ENCODE measurements at regions not wholly inside any gene's neighbourhood (a gene's known extent, or its start where the extent isn't known, plus 50 kb on each side); places are given as distances from the start of the nearest gene placed in this dataset.

- DNase-seq, result no peak
Measured at GRCh38 chr13:50670847-50671496, 172.5 kb downstream of the DLEU7 start.

GRCh38 chr13:50671497-50671850, 172.0 kb downstream of the DLEU7 start:
- DNase-seq, result no peak

- DNase-seq, result no peak
Measured at GRCh38 chr13:50672025-50672424, 171.5 kb downstream of the DLEU7 start.

- no peak for DNase-seq
Measured at GRCh38 chr13:50675651-50676050, 167.8 kb downstream of the DLEU7 start.

GRCh38 chr13:50676602-50677001, 166.9 kb downstream of the DLEU7 start:
- DNase-seq, result no peak

DNA sequence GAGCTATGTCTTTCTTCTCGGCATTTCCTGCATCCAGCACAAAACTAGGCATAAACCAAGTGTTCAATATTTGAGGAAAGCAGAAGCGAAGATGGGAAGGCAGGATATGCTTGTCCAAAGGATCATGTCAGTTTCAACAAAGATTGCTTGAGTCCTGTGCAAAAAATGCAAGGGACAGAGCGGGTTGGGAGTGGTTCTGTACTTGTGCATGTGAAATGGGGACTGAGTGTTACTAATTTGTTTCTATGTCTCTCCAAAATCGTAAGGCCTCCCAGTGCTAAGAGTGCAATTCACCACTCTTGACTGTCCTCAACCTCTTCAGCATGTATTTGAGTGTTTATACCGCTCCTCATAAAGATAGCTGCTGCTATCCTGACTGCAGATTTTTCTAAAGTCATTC, 166.2 kb downstream of the DLEU7 start:
- DNase-seq, result no peak

- DNase-seq, result no peak
Measured at GRCh38 chr13:50677687-50678463, 165.6 kb downstream of the DLEU7 start.

GRCh38 chr13:50678464-50679162, 164.9 kb downstream of the DLEU7 start:
- no peak for DNase-seq

DNA sequence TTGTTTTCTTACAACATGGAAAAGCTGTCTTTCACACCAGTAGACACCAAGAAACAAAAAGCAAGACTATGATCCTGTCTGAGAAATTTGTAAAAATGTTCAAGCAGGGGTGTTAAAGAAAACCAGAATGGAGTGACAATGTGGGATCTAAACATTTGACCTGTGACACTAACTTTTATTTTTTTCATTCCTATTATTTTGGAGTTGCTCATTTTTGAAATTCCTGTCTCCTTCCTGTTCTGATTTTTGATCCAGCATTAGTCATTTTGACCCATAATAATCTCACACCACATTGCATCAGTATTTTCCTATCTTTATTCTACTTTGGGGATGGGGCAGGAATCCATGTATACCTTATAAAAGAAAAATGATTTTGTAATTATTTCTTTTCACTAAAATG, 164.2 kb downstream of the DLEU7 start:
- no peak for DNase-seq

- no peak for DNase-seq
Measured at GRCh38 chr13:50682002-50682401, 161.5 kb downstream of the DLEU7 start.

- DNase-seq, result no peak
Measured at GRCh38 chr13:50682966-50683365, 160.5 kb downstream of the DLEU7 start.

GRCh38 chr13:50684366-50684765, 159.1 kb downstream of the DLEU7 start:
- DNase-seq, result no peak

DNA sequence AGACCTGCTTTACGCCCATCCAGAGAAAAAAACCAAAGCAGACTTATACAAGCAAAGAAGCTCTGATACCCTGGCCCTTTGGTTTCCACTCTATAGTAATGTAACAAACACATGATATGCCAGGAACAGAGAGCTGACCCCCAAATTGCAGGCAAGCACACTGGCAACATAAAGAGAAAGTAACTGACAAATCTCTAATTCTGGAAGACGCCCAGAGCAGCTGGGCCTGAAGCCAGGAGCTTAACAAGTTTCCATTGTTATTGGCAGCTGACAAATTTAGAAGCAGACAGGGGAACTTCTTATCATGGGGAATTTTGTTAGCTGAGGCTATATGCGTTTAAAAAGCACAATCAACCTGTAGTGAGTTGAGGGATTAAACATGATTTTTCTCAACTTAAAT, 158.0 kb downstream of the DLEU7 start:
- DNase-seq, result no peak

GRCh38 chr13:50685956-50686355, 157.5 kb downstream of the DLEU7 start:
- DNase-seq, result no peak

- DNase-seq, result no peak
Measured at GRCh38 chr13:50686551-50686950, 156.9 kb downstream of the DLEU7 start.

DNA sequence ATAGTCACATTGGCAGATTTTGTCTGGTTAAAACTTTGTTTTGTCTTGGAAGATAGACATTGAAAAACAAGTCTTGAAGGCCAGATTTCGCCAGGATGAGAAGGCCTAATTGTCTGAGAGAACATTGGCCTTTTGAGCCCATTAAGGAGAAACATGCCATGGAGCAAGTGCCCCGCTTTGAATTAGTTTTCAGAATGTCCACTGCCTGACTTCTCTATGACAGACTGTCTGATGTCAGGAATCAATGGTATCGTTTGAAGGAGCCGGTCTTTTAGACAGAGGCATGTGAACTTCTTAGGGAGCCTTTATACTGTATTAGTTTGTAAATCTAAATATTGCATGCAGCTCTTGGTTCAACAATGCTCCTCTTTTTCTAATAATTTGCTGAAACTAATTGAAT, 155.9 kb downstream of the DLEU7 start:
- DNase-seq, result no peak

DNA sequence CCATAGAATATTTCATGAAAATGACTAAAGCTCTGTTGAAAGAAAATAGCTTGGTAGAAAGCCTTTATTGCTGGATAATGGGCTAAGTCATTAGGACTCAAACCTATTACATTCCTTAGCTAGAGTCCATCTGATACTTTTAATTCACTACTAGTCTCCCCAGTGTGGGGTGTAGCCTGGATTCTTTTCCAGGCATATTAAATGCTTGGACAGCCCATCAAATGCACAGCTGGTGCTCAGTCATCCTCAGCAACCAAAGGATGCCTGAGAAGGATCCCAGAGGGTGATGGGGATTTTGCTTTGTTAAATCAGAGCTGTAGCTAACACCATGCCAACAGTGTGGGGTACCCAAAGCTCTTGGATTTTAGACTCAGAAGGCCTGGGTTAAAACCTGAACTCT, 153.5 kb downstream of the DLEU7 start:
- no peak for DNase-seq

- no peak for DNase-seq
Measured at GRCh38 chr13:50691176-50691680, 152.3 kb downstream of the DLEU7 start.

- DNase-seq, result no peak
Measured at GRCh38 chr13:50691681-50692263, 151.7 kb downstream of the DLEU7 start.

- no peak for DNase-seq
Measured at GRCh38 chr13:50692396-50692915, 151.0 kb downstream of the DLEU7 start.

GRCh38 chr13:50693727-50694126, 149.8 kb downstream of the DLEU7 start:
- no peak for DNase-seq

GRCh38 chr13:50697746-50698539, 145.5 kb downstream of the DLEU7 start:
- DNase-seq, result no peak

All from activated CD4-positive, alpha-beta T cell treated with anti-CD3 and anti-CD28 coated beads, Interleukin-2, amount 50 U/mL, for 4 hours (primary cell).